H1 (cell line): ENCODE measurements at regions not wholly inside any gene's neighbourhood (a gene's known extent, or its start where the extent isn't known, plus 50 kb on each side); places are given as distances from the start of the nearest gene placed in this dataset.

Source experiments
- CHD2 ChIP-seq: IDR thresholded peaks from 2 replicates; pipeline ENCODE4 v1.6.1; 2012; ENCODE audit warnings: low read length, improper control_type of control experiment
- EZH2 ChIP-seq: fragments of 200-600 bp; sonication (generic); IDR thresholded peaks from 2 replicates; pipeline ENCODE4 v1.7.1; 2012; ENCODE audit warnings: low read depth, mild to moderate bottlenecking, moderate library complexity, low read length, inconsistent platforms; ENCODE audit not compliant: severe bottlenecking
- NRF1 ChIP-seq: IDR thresholded peaks from 2 replicates; pipeline ENCODE4 v1.6.1; 2011; ENCODE audit warnings: mild to moderate bottlenecking, low read depth, low read length, improper control_type of control experiment
- POLR2AphosphoS5 ChIP-seq: IDR thresholded peaks from 2 replicates; pipeline ENCODE4 v1.6.1; 2011; ENCODE audit warnings: low read depth, low read length
- SAP30 ChIP-seq: fragments of 300-600 bp; sonication (generic); IDR thresholded peaks from 2 replicates; pipeline ENCODE4 v1.7.1; 2012; ENCODE audit warnings: low read length, moderate library complexity, mild to moderate bottlenecking, inconsistent platforms; ENCODE audit not compliant: insufficient read depth, insufficient replicate concordance
- TCF12 ChIP-seq: IDR thresholded peaks from 2 replicates; pipeline ENCODE4 v1.6.1; 2011; ENCODE audit warnings: low read depth, mild to moderate bottlenecking, low read length
- TF ChIP-seq, protein P1 (sequence below): IDR thresholded peaks from 2 replicates; pipeline ENCODE4 v1.6.1; 2011; ENCODE audit warnings: low read depth, mild to moderate bottlenecking, low read length; ENCODE audit not compliant: insufficient read depth
- TF ChIP-seq, protein P2 (sequence below), 3 experiments: IDR thresholded peaks; 1 replicate in 2 of 3; 2 replicates in 1 of 3; pipeline versions ENCODE4 v1.5.1 to v1.6.1; 2011; ENCODE audit warnings: low read length in 3 of 3, mild to moderate bottlenecking in 3 of 3, inconsistent platforms in 2 of 3, low read depth in 1 of 3, moderate library complexity in 1 of 3; ENCODE audit not compliant: insufficient read depth in 1 of 3; ENCODE audit errors: control extremely low read depth in 1 of 3

DNA sequence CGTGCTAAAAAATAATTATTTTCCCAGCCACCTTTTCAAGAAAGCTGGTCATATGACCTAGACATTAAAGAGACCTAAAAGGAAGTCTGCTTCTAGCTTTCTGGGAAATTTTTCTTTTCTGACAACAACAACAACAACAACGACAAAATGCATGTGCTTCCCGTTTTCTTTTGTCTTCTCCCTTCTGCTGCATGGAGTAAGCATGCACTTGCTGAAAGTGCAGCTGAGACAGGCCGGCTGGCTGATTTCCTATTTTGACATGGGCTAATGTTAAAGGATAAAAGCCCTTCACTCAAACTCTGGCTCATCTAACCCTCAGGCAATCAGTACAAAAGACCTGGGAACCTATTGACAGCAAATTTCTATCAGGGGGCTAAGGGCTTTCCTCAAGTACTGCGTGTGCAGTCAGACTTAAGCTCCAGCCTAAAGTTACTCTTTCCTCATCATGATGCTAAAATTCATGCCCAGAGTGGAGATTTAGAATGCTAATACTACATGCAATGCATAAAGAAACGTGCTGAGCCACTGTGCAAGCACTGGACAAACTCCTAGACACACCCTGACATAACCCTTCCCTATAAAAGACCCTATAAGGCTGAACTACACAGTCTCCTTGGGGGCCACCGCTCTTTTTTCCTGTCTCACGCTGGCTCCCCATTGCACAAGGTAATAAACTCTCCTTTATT, 811.1 kb downstream of the UQCRFS1 start:
- TF ChIP-seq, protein P1, sequence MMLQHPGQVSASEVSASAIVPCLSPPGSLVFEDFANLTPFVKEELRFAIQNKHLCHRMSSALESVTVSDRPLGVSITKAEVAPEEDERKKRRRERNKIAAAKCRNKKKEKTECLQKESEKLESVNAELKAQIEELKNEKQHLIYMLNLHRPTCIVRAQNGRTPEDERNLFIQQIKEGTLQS = no peak
- TF ChIP-seq POLR2AphosphoS5 (no peak), CHD2 (no peak), EZH2 (no peak), TCF12 (no peak), NRF1 (no peak), SAP30 (no peak)
- TF ChIP-seq, protein P2, sequence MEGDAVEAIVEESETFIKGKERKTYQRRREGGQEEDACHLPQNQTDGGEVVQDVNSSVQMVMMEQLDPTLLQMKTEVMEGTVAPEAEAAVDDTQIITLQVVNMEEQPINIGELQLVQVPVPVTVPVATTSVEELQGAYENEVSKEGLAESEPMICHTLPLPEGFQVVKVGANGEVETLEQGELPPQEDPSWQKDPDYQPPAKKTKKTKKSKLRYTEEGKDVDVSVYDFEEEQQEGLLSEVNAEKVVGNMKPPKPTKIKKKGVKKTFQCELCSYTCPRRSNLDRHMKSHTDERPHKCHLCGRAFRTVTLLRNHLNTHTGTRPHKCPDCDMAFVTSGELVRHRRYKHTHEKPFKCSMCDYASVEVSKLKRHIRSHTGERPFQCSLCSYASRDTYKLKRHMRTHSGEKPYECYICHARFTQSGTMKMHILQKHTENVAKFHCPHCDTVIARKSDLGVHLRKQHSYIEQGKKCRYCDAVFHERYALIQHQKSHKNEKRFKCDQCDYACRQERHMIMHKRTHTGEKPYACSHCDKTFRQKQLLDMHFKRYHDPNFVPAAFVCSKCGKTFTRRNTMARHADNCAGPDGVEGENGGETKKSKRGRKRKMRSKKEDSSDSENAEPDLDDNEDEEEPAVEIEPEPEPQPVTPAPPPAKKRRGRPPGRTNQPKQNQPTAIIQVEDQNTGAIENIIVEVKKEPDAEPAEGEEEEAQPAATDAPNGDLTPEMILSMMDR (IDR thresholded peaks at IDR 0.05; ENCODE audit: control extremely low read depth in 1 of 3, insufficient read depth in 1 of 3, low read depth in 1 of 3, low read length in 3 of 3) = no peak
